ENCODE measurements at regions not wholly inside any gene's neighbourhood (a gene's known extent, or its start where the extent isn't known, plus 50 kb on each side); places are given as distances from the start of the nearest gene placed in this dataset.
"Not testable (repeated sequence)": the region's sequence is repeated elsewhere in the genome, so short reads cannot be mapped to it uniquely, and the experiment has no call there.

DNA sequence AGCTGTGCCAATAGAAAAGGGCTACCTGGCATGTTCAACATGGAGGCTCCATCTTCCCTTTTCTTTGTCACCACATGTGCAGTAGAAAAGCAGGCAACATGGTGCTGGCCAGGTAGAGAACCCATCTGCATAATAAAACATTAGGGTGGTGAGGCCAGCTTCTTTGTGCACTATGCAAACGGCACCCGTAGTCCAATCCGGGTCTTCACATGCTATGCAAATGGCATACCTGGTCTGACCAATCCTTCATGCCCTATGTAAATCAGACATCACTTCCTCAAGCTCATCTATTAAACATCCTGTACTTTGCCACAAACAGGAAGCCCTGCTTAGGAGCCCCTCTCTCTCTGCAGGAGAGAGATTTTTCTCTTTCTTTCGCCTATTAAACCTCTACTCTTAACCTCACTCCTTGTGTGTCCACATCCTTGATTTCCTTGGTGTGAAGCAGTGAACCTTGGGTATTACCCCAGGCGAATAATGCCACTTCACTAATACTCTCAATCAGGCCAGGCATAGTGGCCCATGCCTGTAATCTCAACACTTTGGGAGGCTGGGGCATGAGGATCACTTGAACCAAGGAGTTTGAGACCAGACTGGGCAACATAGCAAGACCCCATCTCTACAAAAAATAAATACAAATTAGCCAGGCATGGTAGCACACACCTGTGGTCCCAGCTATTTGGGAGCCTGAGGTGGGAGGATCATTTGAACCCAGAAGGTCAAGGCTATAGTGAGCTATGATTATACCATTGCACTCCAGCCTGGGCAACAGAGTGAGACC is 111.3 kb upstream of the MRI1 start:
- peak; percentile 75 for DNase-seq

DNA sequence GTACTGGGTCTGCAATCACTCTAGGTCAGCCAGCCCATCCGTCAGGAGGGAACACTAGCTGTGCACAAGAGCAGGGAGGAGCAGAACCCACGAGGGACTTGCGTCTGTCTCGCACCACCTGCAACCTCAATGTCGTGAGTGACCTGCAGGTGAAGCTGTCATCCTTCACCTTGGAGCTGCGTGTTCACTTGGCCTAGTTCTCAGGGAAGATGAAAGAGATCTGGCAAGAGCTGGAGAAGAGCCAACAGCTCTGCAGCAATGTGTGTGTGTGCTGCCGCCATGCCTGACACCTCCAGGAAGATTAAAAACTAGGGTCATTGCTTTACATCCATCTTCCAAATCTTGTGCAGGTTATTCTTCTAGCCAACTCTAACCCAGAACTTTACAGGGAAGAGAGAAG is 117.6 kb upstream of the MRI1 start:
- DNase-seq: peak; percentile 17

DNA sequence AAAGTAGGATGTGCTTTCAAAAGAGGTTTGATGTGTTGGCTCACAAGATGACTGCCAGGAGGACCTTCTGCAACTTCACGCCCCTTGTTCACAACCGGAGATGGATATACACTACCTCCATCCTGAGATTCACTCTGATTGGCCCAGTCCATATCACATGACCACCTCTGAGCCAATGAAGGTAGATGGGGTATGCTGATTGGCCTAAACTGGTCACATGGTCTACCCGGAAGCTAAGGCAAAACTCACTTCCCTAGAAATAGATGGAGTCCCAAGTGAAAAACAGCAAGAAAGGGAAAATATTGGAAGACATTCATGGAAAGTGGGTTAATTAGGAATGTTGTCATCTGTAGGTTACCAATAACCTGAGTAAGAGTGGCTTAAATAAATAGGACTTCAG is 119.7 kb upstream of the MRI1 start:
- DNase-seq: no peak

DNA sequence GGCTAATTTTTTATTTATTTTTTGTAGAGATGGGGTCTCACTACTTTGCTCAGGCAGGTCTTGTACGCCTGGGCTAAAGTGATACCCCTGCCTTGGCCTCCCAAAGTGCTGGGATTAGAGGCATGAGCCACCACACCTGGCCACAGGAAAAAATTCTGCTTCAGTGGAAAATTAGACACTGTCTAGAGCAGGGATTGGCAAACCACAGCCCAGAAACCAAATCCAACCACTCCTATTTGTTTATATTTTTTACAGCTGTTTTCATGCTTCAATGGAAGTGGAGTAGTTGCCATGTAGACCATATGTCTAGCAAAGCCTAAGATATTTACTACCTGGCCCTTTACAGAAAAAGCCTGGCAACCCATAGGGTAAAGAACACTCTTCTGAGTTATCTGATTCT is 123.7 kb upstream of the MRI1 start:
- peak; percentile 81 for DNase-seq

DNA sequence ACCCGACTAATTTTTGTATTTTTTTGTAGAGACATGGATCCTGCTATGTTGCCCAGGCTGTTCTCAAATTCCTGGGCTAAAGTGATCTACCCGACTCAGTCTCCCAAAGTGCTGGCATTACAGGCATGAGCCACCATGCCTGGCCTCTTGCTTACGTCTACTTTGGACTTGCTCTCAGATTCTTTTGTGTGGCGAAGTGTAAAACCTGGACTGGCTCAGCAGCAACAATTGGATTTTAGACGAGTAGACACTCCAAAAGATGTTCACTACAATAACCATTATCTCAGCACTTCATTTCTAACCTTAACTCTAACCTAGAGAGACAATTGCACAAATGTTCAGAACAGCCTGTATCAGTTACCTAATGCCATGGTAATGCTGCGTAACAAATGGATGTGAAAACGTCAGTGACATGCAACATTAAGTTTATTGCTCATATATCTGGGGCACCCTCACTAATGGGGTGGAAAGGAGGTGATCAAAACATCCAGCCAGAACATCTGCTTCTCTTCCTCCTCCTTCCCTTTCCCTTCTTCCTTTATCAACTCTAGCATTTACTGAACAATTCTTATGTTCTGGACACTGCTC is 124.9 kb upstream of the MRI1 start:
- no peak for DNase-seq

DNA sequence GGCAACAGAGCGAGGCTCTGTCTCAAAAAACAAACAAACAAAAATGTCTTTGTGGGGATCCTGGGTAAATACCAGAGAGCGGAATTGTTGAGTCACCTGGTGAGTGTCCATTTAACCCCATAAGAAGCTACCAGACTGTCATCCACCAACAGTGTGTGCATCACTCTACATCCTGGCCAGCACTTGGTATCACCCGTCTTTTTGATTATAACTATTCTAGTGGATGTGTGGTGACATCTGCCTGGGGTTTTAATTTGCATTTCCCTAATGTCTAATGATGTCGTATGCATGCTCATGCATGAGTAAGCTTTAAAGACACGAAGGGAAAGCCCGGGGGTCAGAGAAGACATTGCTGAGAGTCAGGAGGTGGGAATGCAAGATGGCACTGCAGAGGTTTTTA is 126.7 kb upstream of the MRI1 start:
- peak; percentile 31 for DNase-seq

DNA sequence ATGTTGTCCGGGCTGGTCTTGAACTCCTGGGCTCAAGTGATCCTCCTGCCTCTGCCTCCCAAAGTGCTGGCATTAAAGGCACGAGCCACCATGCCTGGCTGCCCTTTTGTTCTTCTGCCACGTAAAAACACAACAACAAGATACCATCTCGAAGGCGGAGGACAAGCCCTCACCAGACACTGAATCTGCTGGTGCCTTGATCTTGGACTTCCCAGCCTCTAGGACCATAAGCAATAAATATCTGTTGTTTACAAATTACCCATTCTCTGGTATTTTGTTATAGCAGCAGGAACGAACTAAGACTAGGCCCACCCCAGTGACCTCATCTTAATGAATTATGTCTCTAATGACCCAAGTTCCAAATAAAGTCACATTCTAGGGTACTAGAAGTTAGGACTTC is 128.4 kb upstream of the CACNA1A start:
- DNase-seq: no peak

DNA sequence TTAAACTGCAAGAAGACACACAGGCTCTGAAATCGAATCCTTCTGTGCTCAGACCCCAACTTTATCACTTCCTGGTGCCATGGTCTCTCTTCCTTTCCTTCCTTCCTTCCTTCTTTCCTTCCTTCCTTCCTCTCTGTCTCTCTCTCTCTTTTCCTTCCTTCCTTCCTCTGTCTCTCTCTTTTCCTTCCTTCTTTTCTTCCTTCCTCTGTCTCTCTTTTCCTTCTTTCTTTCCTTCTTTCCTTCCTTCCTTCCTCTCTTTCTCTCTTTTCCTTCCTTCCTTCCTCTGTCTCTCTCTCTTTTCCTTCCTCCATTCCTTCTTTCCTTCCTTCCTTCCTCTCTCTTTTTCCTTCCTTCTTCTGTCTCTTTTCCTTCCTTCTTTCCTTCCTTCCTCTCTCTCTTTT is 127.2 kb upstream of the CACNA1A start:
- DNase-seq: no peak

DNA sequence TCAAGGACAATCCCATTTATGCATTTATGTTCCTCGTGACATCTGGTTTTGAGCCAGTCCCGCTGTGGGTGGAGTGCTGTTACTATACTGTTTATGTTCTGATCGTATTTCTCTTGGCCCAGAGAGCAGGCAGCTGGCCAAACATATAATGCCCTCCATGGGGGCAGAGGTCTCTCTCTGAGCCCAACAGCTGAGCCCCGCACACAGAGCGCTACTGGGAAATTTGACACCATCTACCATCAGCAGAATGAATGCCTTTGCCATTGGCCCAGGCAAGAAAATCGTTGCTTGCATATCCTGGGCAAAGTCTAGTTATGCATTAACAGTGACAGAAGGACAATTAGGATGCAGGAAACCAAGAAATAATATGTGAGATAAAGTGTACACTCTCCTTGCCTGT is 126.8 kb upstream of the CACNA1A start:
- peak; percentile 97 for DNase-seq

DNA sequence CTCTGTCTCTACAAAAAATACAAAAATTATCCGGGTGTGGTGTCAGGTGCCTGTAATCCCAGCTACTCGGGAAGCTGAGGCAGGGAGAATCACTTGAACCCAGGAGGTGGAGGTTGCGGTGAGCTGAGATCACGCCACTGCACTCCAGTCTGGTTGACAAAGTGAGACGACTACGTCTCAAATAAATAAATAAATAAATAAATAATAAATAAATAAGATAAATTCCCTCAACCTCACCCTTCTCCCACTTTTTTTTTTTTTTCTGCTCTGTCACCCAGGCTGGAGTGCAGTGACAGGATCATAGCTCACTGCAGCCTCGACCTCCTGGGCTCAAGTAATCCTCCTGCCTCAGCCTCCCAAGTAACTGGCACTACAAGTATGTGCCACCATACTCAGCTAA is 125.9 kb upstream of the CACNA1A start:
- not testable (repeated sequence) for DNase-seq

DNA sequence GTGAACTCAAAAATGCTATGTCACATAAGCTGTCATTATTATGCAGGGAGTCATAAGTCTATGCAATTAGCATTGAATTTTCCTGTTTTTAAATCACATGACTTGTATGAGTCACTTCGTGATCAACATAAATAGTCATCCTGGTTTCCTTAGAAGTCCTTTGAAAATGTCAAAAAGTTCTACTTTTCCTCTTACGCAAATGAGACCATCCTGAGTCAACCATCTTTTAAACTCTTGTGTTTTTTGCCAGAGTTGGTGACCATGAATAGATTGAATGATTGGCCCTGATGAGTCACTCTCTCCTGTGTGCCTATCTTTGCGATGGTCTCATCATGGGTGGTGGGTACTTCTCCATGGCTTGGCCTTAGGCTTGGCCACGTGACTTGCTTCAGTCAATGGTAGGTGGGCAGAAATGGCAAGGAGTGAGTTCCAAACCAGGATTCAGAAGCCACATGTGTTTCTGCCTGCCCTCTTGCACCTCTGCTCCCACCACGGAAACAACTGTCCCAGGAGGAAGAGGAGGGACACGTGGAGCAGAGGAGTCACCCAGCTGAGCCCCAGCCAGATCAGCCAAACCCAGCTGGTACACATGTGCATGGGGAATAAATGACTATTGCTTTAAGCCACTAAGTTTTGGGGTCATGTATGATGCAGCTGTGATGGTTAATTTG is 123.5 kb upstream of the CACNA1A start:
- DNase-seq: peak; percentile 14

DNA sequence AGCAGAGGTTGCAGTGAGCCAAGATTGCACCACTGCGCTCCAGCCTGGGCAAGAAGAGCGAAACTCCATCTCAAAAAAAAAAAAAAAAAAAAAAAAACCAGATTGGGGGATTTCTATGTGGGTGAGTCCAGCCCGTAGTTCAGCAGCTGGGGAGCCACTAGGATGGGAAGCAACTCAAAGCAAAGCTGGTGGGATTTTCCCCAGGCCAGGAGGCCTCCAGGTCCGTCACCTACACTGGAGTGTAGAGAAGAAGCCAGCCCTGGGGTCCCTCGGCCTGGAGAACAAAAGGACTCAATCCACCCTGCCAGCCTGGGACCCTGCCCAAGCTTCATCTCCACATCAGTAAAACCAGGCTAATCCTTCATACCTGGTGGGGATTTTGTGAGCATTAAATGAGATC is 121.3 kb upstream of the CACNA1A start:
- no peak for DNase-seq

DNA sequence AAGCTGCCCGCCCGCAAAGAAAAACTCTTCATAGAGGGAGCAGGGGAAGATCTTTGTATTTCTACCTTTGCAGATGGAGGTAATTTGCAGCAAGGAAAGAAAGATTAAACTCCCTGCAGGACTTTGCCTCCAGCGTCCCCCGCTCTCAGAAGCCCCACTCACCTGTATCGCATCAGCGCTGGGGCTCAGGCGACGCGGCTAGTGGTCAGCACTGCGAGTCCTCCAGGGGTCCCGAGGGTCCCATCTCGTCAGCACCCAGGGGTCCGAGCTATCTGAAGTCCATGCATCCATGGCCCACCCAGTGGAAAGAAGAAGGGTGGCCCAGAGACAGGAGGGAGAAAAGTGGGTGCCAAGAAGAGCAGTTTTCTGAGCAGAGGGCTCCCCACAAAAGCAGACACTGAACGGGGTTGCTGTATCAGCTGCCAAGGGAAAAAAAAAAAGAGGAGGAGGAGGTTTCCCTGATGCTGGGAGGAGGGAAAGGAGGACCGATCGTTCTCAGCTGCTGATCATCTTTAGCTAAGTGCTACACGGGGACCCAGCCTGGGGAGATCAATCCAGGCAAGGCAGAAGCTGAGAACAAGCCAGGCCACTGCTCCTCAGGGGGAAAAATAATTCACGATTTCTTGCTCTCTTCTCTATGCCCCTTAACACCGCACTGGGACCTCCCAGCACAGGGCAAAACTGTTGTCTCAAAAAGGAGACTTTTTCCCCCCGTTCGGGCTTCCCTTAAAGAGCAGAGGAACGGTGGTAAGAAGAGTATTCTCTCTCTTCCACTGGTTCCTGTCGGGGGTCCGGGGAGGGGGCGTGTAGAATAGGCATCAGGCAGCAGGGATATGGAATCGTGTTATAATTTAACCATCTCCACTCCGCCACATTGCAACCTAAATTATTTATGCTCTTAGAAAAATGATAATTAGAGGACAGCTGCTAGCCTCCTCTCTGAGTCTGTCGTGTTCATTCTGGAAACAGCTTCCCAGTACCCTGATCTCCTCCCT is 117.7 kb upstream of the CACNA1A start:
- peak; percentile 62 for DNase-seq

DNA sequence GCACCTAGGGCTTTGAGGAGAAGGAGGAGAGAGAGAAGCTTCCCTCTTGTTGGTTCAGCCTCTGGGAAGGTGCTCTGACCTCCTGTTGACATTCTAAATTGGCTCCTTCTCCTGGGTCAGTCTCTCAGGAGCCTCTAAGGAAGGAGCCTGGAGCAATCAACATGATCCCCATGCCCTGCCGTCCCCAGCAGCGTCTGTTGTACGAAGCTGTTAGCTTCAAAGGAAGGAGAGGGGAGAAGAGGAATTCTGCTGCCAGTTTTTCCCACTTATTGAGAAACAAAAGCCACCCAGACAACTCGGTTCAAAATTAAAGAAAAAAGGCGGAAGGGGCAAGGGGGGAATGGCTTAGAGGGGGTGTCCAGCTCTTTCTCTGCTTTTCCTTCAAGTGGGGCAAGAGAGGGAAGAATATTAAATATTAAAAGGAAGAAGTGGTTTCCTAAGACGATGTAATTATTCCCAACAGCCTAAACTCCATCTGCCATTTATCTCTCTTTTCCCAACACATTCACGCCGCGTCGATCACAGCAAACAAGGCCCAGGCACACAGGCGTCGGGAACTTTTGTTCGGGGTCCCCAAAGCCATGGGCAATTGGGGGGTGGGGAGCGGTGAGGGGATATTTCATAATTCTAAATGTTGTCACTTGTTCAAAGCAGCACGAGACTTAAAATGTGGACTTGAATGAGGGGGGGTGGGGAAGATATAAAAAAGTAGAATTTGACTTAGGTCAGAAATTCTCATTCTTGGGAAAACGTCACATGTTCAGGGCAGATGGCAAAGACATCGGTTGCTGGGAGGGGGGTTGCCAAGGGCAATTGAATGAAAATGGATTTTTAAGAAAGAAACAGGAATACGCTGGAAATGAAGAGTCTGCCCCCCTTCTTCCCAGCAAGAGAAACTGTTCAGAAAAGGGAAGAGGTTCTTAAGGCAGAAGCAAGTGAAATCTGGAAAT is 116.8 kb upstream of the CACNA1A start:
- DNase-seq: peak; percentile 68

DNA sequence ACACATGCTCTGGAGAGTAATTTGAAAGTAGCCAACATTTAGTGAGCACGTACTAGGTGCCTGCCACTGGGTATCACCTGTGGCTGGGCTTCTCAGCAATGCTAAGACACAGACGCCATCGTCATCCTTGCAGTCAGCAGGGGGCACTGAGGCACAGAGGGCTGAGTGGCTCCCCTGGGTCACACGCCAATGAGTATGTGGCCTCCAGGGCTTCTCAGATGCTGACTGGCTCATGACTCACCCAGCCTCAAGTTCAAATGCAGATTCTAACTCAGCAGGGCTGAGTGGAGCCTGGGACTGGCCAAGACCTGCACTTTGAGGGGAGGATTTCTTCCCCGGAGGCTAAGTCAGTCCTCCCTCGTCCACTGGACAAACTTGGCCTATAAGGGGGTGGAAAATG is 115.1 kb upstream of the CACNA1A start:
- peak; percentile 29 for DNase-seq

DNA sequence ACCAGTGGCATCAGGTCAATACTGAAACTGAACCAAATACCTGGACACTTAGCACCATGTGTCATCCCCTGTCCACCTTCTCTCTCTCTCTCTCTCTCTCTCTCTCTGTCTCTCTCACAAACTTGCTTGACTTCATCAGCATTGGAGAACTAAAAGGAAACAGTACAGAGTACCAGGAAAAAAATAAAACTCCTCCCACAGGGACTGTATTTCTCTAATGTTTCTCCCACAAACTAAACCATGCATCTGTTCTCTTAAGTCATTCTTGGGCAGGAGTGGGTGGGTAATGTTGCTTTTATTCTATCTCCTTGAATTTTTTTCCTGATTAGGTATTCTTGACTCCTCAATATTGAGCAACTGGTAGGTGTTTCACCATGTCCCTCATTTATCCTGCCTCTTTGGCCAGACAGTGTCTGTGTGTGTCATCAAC is 112.9 kb upstream of the CACNA1A start:
- peak; percentile 48 for DNase-seq

DNA sequence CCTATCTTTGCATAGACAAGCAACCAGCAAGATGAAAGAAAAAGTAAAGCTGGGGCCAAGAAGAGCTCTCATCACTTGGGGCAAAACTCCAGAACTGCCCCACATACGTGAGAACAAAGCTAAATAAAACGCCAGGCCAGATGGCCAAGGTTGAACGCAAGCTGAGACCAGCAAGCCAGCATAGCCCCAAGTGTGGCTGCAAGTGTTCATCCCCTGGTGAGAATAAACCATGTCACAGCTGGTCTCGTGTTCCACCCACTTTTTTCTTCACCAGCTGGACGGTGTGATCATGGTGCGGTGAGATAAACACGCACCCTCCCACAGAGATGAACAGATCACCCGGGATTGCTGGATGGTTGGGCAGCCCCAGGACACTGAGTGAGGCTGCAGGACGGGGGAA is 109.6 kb upstream of the CACNA1A start:
- peak; percentile 71 for DNase-seq

DNA sequence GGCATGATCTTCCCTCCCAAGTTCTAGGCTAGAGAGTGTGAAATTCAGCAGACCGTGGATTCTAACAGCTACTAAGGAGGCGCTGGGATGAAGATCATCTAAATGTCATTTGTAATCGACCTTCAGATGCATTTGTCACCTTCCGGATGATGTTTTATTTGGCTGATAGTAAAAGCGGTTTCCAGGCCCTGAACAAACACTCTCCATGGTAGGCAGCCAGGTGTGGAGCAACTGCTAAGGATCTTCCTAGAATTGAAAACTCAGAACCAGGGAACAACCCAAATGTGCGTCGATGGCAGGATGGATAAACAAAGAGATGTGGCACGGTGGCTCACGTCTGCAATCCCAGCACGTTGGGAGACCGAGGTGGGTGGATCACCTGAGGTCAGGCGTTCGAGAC is 107.2 kb upstream of the CACNA1A start:
- peak; percentile 87 for DNase-seq

DNA sequence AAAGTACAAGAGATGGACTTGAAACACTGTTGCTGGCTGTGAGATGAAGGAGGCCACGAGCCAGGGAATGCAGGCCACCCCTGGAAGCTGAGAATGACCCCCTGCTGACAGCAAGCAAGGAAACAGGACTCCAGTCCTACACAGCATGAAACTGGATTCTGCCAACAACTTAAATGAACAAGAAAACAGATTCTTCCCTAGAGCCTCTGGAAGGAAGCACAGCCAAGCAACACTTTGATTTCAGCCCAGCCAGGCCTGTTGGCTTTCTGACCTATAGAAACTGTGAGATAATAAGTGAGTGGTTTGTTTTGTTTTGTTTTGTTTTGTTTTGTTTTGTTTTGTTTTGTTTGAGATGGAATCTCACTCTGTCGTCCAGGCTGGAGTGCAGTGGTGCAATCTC is 105.3 kb upstream of the CACNA1A start:
- peak; percentile 37 for DNase-seq

DNA sequence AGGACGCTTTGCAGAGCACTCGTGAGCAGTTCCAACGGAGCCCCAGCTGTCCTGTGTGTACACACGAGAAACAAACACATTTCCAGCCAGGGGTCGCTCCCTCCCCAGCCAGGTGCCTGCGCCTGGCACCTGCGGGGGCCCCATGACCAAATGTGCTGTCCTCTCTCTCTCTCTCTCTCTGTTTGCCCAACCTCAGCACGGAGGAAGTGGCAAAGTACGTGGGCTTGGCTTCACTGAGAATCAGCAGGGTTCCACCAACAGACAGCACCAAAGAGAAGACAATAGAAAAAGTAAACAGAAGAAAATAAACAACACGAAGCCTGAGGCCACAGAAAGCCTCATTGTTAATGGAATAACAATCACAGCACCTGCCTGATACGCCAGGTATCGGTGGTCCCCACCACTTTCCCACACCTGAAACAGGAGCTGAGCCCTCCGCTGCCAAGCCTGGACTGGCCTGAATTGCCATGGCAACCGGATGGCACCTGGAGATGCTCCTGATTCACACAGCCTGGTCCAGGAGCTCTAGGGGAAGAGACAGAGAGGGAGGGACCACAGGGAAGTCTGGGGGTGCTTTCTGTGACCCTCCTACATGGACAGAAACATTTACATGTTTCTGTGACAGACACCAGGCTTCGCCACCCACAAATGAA is 103.9 kb upstream of the CACNA1A start:
- peak; percentile 98 for DNase-seq

DNA sequence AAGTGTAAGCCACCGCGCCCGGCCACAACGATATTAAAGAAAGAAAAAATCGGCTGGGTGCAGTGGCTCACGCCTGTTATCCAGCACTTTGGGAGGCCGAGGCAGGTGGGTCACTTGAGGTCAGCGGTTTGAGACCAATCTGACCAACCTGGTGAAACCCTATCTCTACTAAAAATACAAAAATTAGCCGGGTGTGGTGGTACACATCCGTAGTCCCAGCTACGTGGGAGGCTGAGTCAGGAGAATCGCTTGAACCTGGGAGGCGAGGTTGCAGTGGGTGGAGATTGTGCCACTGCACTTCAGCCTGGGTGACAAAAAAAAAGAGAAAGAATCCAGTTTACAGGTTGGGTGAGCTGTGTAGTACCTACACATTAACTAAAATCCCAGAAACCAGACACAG is 99.9 kb upstream of the CACNA1A start:
- no peak for DNase-seq
